Fibroblast of upper back skin (primary cell): ENCODE measurements at regions not wholly inside any gene's neighbourhood (a gene's known extent, or its start where the extent isn't known, plus 50 kb on each side); places are given as distances from the start of the nearest gene placed in this dataset.
"Not testable (repeated sequence)": the region's sequence is repeated elsewhere in the genome, so short reads cannot be mapped to it uniquely, and the experiment has no call there.

Experiments used
- DNase-seq: peaks from one replicate; pipeline ENCODE4 v3.0.0-alpha.2; 2013

DNA sequence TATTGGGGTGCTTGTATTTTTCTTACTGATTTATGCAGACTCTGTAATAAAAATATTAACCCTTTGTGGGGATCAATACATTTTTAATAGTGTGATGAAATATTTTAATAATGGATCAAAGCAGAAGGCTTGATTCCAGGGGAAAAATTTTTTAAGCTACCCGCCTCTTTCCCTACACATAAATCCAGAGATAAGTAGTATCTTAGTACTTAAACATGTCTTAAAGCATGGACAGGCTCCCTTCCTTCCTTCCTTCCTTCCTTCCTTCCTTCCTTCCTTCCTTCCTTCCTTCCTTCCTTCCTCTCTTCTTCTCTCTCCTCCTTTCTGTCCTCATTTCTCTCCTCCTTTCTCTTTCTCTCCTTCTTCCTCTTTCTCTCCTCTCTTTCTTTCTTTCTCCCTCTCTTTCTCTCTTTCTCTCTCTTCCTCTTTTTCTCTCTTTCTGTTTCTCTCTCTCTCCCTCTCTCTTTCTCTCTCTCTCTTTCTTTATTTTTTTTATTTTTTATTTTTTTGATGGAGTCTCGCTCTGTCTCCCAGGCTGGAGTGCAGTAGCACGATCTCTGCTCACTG is 78.0 kb upstream of the SPRY4 start:
- no peak for DNase-seq

DNA sequence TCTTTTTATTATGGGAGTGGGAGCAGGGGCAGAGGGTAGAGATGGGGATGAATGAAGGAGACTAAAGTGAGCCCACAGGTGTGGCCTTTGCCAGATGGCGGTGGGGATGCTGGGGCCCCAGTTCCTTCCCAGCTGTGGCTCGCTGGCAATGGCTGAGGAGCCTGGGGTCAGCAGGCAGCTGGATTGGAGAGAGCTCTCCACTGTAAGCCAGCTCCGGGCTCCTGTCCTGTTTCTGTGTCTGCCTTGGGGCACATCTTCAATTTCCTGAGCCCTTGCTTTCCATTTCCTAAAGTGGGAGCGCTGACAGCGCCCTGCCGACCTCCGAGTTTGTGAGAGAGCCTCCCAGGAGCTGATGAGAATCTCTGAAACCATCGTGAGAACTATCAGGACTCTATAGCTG is 75.6 kb upstream of the SPRY4 start:
- no peak for DNase-seq

DNA sequence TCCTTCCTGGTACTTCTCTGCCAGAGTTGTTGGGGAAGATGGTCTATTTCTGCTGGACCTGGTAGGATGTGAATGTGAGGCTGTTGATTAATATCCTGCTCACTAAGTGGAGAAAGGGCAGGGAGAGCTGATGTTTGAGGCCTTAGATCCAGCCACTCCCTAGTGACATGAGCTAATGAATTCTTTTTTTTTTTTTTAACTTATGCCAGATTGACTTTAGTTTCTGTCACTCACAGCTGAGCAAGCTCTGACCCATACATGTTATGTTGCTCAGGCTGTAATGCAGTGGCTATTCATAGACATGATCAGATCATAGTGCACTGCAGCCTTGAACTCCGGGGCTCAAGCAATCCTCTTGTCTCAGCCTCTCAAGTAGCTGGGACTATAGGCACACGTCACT is 75.1 kb upstream of the SPRY4 start:
- no peak for DNase-seq

DNA sequence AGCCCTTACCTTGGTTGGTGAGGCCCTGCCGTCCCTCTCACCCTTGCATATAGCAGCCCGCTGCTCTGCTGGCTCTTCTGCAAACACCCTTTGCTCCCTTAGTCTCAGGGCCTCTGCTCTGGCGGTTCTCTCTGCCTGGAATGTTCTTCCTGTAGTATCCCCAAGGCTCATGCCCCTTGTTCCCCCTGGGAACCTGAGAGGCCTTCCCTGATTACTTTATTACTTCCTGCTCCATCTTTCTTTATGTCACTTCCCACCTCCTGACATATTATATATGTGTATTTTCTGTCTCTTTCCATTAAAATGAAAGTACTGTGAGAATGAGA is 73.9 kb upstream of the SPRY4 start:
- DNase-seq, result no peak

DNA sequence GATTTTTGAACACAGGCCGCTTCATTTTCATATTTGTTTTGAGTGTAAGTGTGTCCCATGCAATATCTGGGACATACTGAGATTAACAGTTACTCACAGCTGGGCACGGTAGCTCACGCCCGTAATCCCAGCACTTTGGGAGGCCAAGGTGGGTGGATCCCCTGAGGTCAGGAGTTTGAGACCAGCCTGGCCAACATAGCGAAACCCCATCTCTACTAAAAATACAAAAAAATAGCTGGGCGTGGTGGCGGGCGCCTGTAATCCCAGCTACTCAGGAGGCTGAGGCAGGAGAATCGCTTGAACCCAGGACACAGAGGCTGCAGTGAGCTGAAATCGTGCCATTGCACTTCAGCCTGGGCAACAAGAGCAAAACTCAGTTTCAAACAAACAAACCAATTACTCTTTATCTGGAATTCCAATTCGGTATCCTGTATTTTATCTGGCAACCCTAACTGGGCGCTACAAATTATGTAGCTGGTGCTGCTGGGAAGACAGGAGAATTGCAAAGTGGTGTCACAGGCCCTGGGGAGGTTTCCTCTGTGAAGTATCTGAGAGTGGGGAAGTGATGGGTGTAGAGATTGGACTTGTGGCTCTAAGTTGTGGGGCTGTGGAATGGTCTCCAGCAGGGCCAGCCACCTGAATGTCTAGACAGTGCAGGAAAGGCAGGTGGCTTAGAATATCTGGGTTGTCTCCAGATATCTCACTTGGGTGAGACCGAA is 73.3 kb upstream of the SPRY4 start:
- not testable (repeated sequence) for DNase-seq

DNA sequence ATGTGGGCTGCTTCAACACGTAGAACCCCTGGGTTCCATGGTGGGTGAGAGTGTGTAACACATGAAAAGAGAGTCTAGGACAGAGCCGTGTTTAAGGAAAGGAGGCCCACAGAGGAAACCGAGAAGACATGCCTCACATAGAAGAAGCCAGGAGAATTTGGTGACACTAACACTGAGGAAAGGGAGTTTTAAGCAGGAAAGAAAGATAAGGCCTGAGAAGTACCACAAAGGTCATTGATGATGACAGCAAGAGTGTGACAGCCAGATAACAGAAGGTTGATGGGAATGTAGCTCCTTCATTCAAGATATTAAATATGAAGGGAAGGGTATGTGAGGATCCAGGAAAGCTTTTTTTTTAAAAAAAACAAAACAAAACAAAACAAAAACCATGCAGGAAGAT is 72.4 kb upstream of the SPRY4 start:
- no peak for DNase-seq

DNA sequence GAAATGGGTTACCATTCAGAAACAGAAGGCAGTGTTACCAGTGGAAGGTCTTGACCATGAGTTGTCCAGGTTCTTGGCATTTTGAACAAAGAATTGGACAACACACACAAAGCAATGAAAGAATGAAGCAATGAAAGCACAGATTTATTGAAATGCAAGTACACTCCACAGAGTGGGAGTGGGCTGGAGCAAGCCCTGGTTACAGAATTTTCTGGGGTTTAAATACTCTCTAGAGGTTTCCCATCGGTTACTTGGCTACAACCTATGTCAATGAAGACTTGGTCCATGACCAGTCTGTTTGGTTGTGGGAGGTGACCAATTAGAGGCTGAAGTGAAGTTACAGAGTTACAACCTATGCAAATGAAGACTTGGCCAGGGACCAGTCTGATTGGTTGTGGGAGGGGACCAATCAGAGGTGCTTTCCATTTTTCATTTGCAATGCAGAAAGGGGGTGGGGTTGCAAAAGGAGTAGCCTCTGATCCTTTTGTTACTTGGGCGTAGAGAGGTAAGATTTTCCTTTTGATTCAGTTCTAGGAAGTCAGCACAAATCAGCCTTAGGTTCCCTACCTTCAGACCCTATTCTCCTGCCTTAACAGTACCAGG is 71.7 kb upstream of the SPRY4 start:
- DNase-seq, result no peak

DNA sequence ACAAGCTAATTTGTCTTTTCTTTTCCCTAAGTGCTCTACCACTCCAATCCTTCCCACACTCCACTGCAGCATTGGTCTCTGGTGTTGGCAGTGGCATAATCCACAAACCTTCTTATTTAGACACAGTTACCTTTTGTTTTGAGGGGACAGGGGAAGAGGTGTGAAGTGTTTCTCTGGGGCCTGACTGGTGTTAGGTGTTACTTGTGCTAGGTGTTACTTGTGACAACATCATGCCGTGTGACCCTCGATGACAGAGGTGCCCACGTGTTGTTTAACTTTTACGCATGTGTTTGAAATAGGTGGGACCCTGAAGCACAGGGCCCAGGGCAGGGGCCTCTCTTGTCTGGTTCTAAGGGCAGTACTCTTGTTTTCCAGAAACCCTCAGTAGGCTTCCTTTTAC is 70.5 kb upstream of the SPRY4 start:
- no peak for DNase-seq

DNA sequence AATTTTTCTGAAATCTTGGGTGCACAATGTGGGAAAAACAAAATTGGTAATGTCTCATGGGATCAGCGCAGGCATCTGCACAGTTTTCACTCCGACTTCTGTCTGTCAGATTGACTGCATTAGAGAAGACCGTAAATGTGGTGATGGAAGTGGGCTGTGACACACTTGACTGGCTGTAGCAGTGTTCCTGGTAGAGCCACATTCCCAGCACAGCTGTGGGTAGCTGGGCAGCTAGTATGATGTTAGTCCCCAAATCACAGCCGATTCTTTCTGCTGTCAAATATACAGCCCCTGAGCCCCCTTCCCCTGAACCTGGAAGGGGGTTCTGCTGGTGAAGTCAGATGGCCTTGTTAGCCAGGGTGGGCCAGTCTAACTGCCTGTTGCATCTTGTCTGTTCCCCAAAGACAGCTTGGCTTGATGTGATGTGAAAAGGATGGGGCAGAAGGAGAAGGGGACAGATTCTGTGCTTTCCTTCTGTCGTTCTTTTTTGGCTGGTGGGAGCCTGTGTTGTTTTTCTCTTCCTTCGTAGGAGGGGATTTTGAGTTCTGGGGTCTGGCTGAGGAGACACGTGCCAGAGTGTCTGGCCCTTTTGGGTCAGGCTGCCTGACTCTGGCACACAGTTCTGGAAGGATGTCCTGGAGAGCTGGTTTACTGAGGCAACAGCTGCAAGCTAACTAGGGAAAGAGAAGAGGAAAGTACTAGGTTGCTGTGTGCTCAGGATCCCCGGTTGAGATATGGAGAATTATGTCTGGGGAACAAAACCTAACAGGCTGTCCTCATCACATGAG is 66.4 kb upstream of the SPRY4 start:
- peak; percentile 25 for DNase-seq

DNA sequence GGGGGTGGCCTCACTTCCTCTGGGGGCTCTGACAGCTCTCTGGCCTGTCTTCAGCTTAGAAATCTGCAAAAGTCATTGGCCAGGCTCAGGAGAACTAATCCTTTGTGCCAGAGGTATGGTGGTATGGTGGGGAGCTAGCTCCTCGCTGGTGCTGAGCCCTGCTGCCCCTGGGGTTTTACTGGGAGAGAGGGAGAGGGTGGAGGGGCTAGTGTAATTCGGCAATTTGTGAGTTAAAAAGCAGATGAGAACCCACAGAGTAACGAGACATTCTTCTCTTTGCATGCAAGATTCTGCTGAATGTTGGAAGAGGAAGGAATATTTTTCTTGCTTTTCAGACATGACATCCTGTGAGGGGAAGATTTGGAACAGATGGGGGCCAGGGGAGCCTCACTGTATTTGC is 65.5 kb upstream of the SPRY4 start:
- DNase-seq, result peak; percentile 62

DNA sequence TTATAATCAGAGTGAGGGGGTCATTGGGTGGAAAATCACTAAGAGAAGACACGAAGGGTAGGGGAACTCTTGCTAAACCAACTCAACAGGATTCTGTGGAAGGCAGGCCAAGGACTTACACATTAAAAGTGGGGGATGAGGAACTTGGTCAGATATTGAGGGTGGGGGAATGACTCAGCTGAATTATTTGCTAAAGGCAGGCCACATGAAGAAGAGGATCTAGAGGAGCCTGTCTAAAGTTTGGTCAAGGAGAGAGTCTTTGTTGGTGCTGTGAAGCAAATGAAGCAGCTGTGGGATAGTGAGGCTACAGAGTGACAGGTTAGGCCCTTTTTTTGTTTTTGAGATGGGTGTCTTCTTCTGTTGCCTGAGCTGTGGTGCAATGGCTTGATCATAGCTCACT is 63.9 kb upstream of the SPRY4 start:
- peak; percentile 54 for DNase-seq

DNA sequence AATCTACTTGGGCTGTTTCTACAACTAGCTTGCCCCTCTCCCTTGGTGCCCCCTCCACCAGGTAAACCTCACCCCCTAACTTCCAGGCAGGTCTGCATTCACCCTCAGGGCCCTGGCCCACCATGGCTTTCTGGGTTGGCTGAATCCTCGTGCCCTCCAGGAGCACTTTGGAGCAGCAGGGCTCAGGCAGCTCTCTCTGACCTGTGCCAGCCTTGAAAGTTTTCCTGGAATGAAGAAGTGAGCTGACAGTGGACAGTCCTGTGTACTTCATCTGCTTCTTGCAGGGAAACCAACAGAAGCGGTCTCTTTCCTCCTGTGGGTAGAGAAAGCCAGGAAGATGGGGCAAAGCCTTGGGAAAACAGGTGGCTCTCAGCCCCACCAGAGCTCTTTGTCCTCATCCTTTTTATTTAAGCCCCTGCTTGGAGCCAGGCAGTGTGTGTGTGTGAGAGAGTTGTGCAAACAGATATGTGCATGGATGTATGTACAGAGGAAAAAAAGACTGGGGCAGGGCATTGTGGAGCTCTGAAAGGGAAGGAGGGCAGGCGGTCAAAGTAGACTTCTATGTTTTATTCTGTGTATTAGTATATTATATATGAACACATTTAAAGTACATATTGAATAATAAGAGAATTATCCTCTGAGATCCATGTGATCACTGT is 62.3 kb upstream of the SPRY4 start:
- no peak for DNase-seq

DNA sequence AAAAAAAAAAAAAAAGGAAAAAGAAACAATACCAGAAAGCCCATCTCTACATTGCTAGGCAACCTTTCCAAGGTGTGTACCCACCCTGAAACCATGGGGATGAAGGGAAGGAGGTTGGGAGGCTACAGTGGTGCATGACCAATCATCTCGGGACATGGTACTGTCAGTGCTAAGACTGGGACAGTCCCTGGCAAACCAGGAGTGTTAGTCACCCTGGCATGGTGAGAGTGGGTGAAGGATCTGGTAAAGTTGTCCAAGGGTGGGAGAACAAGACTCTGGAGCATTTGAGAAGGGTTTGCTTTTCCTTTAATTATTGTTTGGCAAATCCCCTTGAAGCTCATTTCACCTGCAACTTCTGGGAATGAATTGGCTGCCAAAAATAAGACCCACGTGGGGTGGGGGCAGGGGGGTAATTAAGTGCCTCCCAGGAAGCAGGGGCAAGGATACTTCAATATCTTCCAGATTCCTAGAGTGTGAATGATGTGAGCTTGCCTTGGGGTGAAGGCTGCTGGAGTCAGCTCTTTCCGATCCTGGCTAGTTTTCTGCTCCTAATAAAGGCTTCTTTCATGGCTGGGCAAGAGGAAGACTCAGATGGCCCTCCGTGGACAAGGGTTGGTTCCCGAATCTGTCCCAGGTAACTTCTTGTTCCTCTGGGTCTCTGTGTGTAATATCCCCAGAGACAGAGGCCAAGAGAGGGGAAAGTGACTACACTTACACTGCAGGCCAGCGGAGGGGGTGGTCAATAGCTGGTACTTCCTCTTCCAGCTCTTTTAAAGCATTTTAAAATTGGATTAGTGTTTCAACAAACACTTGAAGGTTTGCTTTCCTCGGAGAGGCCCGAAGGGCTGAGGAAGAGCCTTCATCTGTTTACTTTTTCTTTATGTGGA is 61.6 kb upstream of the SPRY4 start:
- DNase-seq, result no peak

DNA sequence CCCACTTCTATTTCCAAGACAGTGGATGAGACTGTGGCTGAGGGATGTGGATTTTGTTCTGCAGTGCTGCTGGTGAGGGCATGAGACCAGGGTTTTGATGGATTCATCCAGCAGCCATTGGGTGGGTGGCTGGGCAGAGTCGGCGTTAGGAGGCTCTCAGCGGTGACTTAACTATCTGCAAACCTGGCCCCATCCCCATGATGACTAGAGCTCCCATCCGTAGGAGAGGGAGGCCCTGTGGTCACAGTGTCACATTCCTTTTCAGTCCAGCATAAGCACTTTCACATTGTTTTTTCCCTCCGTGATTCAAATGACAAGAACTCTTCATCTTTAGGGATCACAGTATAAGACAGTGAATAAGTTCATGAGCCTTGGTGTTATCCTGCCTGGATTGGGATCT is 60.4 kb upstream of the SPRY4 start:
- DNase-seq, result peak; percentile 81

DNA sequence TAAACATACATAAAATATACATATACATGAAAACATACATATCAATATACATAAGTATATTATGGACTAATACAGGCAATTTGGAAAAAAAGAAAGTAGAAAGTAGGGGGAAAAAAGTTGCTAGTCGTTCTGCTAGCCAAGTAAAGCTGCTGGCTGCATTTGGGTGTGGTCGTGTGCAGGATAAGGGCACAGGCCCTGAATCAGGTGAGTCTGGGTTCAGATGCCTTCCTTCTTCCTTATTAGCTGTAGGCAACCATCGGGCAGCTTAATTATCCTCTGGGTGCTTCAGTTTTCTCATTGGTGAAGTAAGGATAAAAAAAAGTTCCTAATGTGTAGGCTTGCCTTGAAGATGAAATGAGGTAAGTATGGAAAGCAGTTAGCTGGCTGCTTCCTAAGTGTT is 59.2 kb upstream of the SPRY4 start:
- no peak for DNase-seq

DNA sequence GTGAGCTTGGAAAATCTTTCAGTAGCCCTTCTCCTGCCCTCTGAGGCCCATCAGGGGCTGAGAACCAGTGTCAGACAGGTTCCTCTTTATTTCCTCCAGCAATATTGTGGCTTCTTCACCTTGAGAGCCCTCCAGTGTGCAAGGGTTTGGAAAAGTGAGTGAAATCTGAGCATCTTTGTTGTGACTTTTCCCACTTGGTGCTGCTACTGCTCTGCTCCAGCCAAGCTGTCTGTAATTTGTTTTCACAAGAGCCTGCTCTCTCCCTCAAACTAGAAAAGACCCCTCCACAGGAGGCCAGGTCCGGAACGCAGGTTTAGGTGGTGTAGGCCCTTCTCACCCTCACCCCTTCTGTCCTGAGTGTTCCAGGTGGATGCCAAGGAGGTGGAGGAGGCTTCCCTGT is 57.4 kb upstream of the SPRY4 start:
- DNase-seq, result no peak

DNA sequence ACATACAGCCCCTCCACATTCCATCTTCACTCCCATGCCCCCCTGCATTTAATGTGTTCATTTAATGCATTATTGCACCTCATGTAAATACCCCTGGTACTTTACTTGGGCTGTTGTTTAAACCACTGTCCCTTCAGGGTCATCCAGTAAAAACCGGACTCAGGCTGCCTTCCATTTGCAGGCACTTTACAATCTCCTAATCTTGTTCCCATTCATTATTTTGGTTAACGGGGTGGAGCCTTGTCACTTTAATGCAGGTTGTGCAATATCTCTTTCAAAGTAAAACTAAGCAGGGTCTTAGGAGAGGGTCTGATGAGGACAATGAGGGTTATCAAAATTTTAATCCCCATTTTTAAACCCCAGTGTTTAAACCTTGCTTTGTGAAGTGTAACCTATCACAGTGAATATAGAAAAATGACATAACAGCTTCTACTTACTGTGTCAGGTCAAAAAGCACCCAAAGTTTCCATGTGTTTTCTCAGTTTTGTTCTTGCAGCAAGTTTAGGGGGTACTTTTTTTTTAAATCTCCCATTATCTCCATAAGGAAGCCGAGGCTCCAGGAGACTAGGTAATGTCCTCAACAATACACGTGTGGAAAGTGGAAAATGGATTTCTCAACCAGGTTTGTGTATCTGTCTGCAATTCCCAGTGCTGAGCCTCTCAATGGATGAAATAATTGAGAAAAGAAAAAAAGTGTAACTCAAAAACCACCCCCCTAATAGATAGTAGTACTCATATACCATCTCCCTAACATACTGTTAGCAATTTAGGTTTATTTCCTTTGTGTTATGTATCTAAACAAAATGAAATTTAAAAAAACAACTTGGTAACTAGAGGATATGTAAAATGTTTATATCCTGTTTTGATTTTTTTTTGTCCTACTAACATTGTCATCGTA is 54.2 kb upstream of the SPRY4 start:
- DNase-seq, result no peak

DNA sequence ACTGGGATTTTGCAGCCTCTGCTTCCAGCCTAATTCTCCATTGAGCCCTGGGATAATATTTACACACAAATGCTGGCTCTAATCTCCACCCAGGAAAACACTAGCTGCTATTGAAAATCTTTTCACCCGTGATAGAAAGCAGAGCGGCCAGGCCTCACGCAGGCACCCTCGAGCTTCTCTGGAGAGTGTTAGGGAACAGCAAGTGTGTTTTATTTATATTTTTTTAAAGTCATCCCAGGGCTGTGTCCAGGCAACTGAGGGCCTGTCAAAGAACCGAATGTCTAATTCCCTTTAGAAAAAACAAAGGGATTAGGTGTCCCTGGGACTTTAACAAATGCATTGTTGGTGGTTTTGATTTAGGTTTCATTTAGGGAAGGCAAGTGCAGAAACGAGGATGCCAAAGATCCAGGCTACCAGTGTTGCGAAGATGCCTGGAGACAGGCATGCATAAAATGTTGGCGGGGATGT is 51.2 kb upstream of the SPRY4 start:
- no peak for DNase-seq
